ENCODE measurements at regions not wholly inside any gene's neighbourhood (a gene's known extent, or its start where the extent isn't known, plus 50 kb on each side); places are given as distances from the start of the nearest gene placed in this dataset.

DNA sequence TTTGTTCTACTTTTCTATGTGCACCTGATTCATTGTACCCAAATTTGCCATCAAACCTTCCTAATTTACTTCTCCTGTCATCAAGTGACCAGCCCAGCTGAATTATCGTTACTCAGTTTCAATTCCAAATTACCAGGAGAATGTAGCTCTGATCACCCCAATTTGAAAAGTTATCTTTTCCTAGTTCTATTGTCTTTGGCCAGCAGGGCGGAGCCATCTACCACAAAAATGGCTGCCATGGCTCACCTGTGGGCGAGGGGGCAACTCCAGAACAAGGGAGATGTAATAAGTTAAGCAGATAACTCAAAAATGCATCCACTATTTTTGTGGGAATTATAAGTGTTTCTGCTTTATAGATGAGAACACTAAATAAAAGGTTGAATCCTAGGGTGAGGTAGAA lies 133.8 kb upstream of the MOCS2 start:
- TF ChIP-seq, protein P1, sequence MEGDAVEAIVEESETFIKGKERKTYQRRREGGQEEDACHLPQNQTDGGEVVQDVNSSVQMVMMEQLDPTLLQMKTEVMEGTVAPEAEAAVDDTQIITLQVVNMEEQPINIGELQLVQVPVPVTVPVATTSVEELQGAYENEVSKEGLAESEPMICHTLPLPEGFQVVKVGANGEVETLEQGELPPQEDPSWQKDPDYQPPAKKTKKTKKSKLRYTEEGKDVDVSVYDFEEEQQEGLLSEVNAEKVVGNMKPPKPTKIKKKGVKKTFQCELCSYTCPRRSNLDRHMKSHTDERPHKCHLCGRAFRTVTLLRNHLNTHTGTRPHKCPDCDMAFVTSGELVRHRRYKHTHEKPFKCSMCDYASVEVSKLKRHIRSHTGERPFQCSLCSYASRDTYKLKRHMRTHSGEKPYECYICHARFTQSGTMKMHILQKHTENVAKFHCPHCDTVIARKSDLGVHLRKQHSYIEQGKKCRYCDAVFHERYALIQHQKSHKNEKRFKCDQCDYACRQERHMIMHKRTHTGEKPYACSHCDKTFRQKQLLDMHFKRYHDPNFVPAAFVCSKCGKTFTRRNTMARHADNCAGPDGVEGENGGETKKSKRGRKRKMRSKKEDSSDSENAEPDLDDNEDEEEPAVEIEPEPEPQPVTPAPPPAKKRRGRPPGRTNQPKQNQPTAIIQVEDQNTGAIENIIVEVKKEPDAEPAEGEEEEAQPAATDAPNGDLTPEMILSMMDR (IDR thresholded peaks at IDR 0.05): no peak
- TF ChIP-seq EZH2 (IDR thresholded peaks at IDR 0.05; ENCODE audit: borderline replicate concordance, insufficient read depth, low read depth, low read length, poor library complexity, severe bottlenecking): no peak

All from B cell (primary cell).